GM12873 (cell line): ENCODE measurements at regions not wholly inside any gene's neighbourhood (a gene's known extent, or its start where the extent isn't known, plus 50 kb on each side); places are given as distances from the start of the nearest gene placed in this dataset.

Experiments used
- CTCF ChIP-seq: IDR thresholded peaks from 2 replicates; pipeline ENCODE4 v1.5.1; 2012; ENCODE audit warnings: low read depth, mild to moderate bottlenecking, moderate library complexity, low read length, control low read depth; ENCODE audit not compliant: insufficient read depth; ENCODE audit errors: missing control alignments

GRCh38 chr10:78808736-78809367 is 259.9 kb upstream of the ZMIZ1 start:
- TF ChIP-seq CTCF: no peak

- no peak for TF ChIP-seq CTCF
These were observed 257.6 kb upstream of the ZMIZ1 start for GRCh38 chr10:78811174-78811573.

GRCh38 chr10:78812571-78813318 is 256.0 kb upstream of the ZMIZ1 start:
- no peak for TF ChIP-seq CTCF

GRCh38 chr10:78813526-78813925 is 255.2 kb upstream of the ZMIZ1 start:
- no peak for TF ChIP-seq CTCF

GRCh38 chr10:78813998-78814399 is 254.8 kb upstream of the ZMIZ1 start:
- TF ChIP-seq CTCF: no peak

GRCh38 chr10:78814407-78814806 is 254.4 kb upstream of the ZMIZ1 start:
- no peak for TF ChIP-seq CTCF

GRCh38 chr10:78815702-78816334 is 252.9 kb upstream of the ZMIZ1 start:
- no peak for TF ChIP-seq CTCF
